Chondrocyte (in vitro differentiated cells): ENCODE measurements at regions not wholly inside any gene's neighbourhood (a gene's known extent, or its start where the extent isn't known, plus 50 kb on each side); places are given as distances from the start of the nearest gene placed in this dataset.

Experiments used
- DNase-seq: peaks from one replicate; pipeline ENCODE4 v3.0.0; 2021; ENCODE audit warnings: mixed read lengths, low spot score
- H3K27ac Mint-ChIP-seq: one replicate; pipeline ENCODE4 v1.8.0; 2021; ENCODE audit warnings: mild to moderate bottlenecking, moderate library complexity, mixed read lengths; ENCODE audit not compliant: unreplicated experiment
- H3K27me3 Mint-ChIP-seq: 2 replicates; pipeline ENCODE4 v1.8.0; 2021; ENCODE audit warnings: low read depth, mixed read lengths
- H3K36me3 Mint-ChIP-seq: 2 replicates; pipeline ENCODE4 v1.8.0; 2021; ENCODE audit warnings: low read depth, mixed read lengths
- H3K4me1 Mint-ChIP-seq: 2 replicates; pipeline ENCODE4 v1.8.0; 2021; ENCODE audit warnings: low read depth, mild to moderate bottlenecking, mixed read lengths
- H3K4me3 Mint-ChIP-seq: one replicate; pipeline ENCODE4 v1.8.0; 2021; ENCODE audit warnings: mild to moderate bottlenecking, moderate library complexity, mixed read lengths; ENCODE audit not compliant: unreplicated experiment
- H3K9me3 Mint-ChIP-seq: 2 replicates; pipeline ENCODE4 v1.8.0; 2021; ENCODE audit warnings: low read depth, mixed read lengths
- CTCF ChIP-seq: fragments of 200-600 bp; sonication (generic); IDR thresholded peaks from 2 replicates; pipeline ENCODE4 v1.5.0; 2021; ENCODE audit warnings: antibody characterized with exemption, mild to moderate bottlenecking, moderate library complexity

- DNase-seq, result no peak
- no peak overlapping the region for H3K27ac Mint-ChIP-seq
- H3K9me3 Mint-ChIP-seq, result no peaks in the 10 kb centered on the region
- no peaks in the 10 kb centered on the region for H3K36me3 Mint-ChIP-seq
- H3K4me1 Mint-ChIP-seq, result no peaks in the 10 kb centered on the region
- H3K4me3 Mint-ChIP-seq, result no peak overlapping the region
- H3K27me3 Mint-ChIP-seq, result peaks cover 4% of the 10 kb centered on the region
- TF ChIP-seq CTCF, result no peak
Observed at GRCh38 chr11:80816454-80816847, 1375.6 kb upstream of the TENM4 start.

- Mint-ChIP-seq H3K27me3 (peaks cover 4% of the 10 kb centered on the region), H3K9me3 (no peaks in the 10 kb centered on the region), H3K4me1 (no peaks in the 10 kb centered on the region), H3K27ac (no peak overlapping the region), H3K4me3 (no peak overlapping the region), H3K36me3 (no peaks in the 10 kb centered on the region)
- TF ChIP-seq CTCF, result no peak
- no peak for DNase-seq
Observed at GRCh38 chr11:80815752-80816453, 1375.1 kb upstream of the TENM4 start.

GRCh38 chr11:80814813-80815212 is 1374.0 kb upstream of the TENM4 start:
- H3K27ac Mint-ChIP-seq, result no peak overlapping the region
- peaks cover 4% of the 10 kb centered on the region for H3K27me3 Mint-ChIP-seq
- H3K36me3 Mint-ChIP-seq, result no peaks in the 10 kb centered on the region
- no peak for DNase-seq
- no peak overlapping the region for H3K4me3 Mint-ChIP-seq
- TF ChIP-seq CTCF, result no peak
- H3K9me3 Mint-ChIP-seq, result no peaks in the 10 kb centered on the region
- H3K4me1 Mint-ChIP-seq, result no peaks in the 10 kb centered on the region

GRCh38 chr11:80810695-80811094 is 1369.9 kb upstream of the TENM4 start:
- Mint-ChIP-seq H3K4me1 (no peaks in the 10 kb centered on the region), H3K9me3 (no peaks in the 10 kb centered on the region), H3K27me3 (no peaks in the 10 kb centered on the region), H3K36me3 (no peaks in the 10 kb centered on the region), H3K27ac (no peak overlapping the region), H3K4me3 (no peak overlapping the region)
- TF ChIP-seq CTCF, result no peak
- no peak for DNase-seq

GRCh38 chr11:80798174-80798573 is 1357.3 kb upstream of the TENM4 start:
- no peaks in the 10 kb centered on the region for H3K36me3 Mint-ChIP-seq
- no peaks in the 10 kb centered on the region for H3K4me1 Mint-ChIP-seq
- peaks cover 46% of the 10 kb centered on the region for H3K9me3 Mint-ChIP-seq
- no peak overlapping the region for H3K4me3 Mint-ChIP-seq
- DNase-seq, result no peak
- H3K27me3 Mint-ChIP-seq, result no peaks in the 10 kb centered on the region
- H3K27ac Mint-ChIP-seq, result no peak overlapping the region
- TF ChIP-seq CTCF, result no peak
